HG02938 (cell line): ENCODE measurements at regions not wholly inside any gene's neighbourhood (a gene's known extent, or its start where the extent isn't known, plus 50 kb on each side); places are given as distances from the start of the nearest gene placed in this dataset.

ENCODE experiments used
- ATAC-seq: cut with Tn5 transposase; IDR thresholded peaks from one replicate; pipeline ENCODE4 v1.9.1; 2021; ENCODE audit warnings: mild to moderate bottlenecking, moderate library complexity; ENCODE audit not compliant: unreplicated experiment

GRCh38 chr2:129144082-129144791 is 825.6 kb upstream of the HS6ST1 start:
- ATAC-seq = no peak

- no peak for ATAC-seq
Measured at GRCh38 chr2:129152514-129152913, 827.0 kb upstream of the RAB6C start.

- ATAC-seq = no peak
Measured at GRCh38 chr2:129160879-129161278, 818.6 kb upstream of the RAB6C start.

- no peak for ATAC-seq
Measured at GRCh38 chr2:129164220-129164949, 815.1 kb upstream of the RAB6C start.

- ATAC-seq = no peak
Measured at GRCh38 chr2:129165006-129165405, 814.5 kb upstream of the RAB6C start.

GRCh38 chr2:129167456-129167855 is 812.0 kb upstream of the RAB6C start:
- no peak for ATAC-seq

- no peak for ATAC-seq
Measured at GRCh38 chr2:129170570-129170969, 808.9 kb upstream of the RAB6C start.

- no peak for ATAC-seq
Measured at GRCh38 chr2:129174143-129174542, 805.3 kb upstream of the RAB6C start.

GRCh38 chr2:129175051-129175450 is 804.4 kb upstream of the RAB6C start:
- ATAC-seq = no peak

GRCh38 chr2:129176375-129176774 is 803.1 kb upstream of the RAB6C start:
- ATAC-seq = no peak

- no peak for ATAC-seq
Measured at GRCh38 chr2:129178356-129178755, 801.1 kb upstream of the RAB6C start.

- no peak for ATAC-seq
Measured at GRCh38 chr2:129179199-129179598, 800.3 kb upstream of the RAB6C start.

GRCh38 chr2:129180124-129180716 is 799.2 kb upstream of the RAB6C start:
- no peak for ATAC-seq

- ATAC-seq = no peak
Measured at GRCh38 chr2:129181433-129181832, 798.0 kb upstream of the RAB6C start.

GRCh38 chr2:129181963-129182362 is 797.5 kb upstream of the RAB6C start:
- ATAC-seq = no peak

- no peak for ATAC-seq
Measured at GRCh38 chr2:129187343-129187742, 792.1 kb upstream of the RAB6C start.

GRCh38 chr2:129188451-129188850 is 791.0 kb upstream of the RAB6C start:
- no peak for ATAC-seq

GRCh38 chr2:129189617-129190319 is 789.7 kb upstream of the RAB6C start:
- no peak for ATAC-seq

- no peak for ATAC-seq
Measured at GRCh38 chr2:129190494-129190893, 789.0 kb upstream of the RAB6C start.

GRCh38 chr2:129191530-129191929 is 787.9 kb upstream of the RAB6C start:
- no peak for ATAC-seq

- no peak for ATAC-seq
Measured at GRCh38 chr2:129192117-129192516, 787.3 kb upstream of the RAB6C start.
